GM18909 (cell line): ENCODE measurements at regions not wholly inside any gene's neighbourhood (a gene's known extent, or its start where the extent isn't known, plus 50 kb on each side); places are given as distances from the start of the nearest gene placed in this dataset.
"Not testable (repeated sequence)": the region's sequence is repeated elsewhere in the genome, so short reads cannot be mapped to it uniquely, and the experiment has no call there.

ENCODE experiments used
- ATAC-seq: cut with Tn5 transposase; IDR thresholded peaks from one replicate; pipeline ENCODE4 v1.9.1; 2021; ENCODE audit warnings: mild to moderate bottlenecking; ENCODE audit not compliant: unreplicated experiment, poor library complexity

- not testable (repeated sequence) for ATAC-seq
These were observed 1255.8 kb downstream of the RPIA start for GRCh38 chr2:89947208-89947815.

DNA sequence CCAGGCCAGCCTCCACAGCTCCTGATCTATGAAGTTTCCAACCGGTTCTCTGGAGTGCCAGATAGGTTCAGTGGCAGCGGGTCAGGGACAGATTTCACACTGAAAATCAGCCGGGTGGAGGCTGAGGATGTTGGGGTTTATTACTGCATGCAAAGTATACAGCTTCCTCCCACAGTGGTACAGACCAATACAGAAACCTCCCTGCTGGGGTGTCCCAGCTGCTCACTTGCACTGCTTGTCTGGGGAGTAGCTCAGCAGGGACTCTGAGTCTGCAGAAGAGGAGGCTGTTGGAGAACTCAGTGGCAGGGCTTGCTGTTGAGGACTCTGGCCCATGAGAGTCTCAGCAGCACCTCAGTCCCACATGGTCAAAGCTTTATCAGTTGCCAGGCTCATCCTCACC, 1256.6 kb downstream of the RPIA start:
- ATAC-seq, result not testable (repeated sequence)

GRCh38 chr2:89950807-89951206, 1259.3 kb downstream of the RPIA start:
- not testable (repeated sequence) for ATAC-seq

DNA sequence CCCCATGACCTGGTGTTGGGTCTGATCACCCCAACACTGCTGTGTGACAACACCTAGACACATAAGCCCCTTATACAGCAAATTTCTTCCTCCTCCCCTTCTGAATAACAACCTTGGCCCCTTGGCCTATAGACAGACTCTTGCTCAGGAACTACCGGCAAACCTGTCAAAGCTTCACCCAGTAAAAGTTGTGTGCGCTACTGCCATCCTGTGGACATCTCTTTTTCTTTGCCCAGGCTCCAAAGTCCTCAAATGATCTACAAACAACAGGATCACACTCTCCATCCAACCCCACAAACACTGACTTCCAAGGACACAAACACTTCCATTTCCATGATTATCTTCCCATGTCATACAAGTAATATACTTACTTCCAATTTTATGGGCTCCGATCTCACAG, 1265.8 kb downstream of the RPIA start:
- peak; percentile 68 for ATAC-seq

- ATAC-seq, result not testable (repeated sequence)
These were observed 1268.4 kb downstream of the RPIA start for GRCh38 chr2:89959729-89960378.

DNA sequence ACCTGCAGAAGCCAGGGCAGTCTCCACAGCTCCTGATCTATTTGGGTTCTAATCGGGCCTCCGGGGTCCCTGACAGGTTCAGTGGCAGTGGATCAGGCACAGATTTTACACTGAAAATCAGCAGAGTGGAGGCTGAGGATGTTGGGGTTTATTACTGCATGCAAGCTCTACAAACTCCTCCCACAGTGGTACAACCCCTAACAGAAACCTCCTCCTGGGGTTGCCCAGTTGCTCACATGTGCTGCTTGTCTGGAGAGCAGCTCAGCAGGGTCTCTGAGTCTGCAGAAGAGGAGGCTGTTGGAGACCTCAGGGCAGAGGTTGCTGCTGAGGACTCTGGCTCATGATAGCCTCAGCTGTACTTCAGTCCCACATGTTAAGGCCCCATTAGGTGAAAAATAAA, 1269.1 kb downstream of the RPIA start:
- not testable (repeated sequence) for ATAC-seq

DNA sequence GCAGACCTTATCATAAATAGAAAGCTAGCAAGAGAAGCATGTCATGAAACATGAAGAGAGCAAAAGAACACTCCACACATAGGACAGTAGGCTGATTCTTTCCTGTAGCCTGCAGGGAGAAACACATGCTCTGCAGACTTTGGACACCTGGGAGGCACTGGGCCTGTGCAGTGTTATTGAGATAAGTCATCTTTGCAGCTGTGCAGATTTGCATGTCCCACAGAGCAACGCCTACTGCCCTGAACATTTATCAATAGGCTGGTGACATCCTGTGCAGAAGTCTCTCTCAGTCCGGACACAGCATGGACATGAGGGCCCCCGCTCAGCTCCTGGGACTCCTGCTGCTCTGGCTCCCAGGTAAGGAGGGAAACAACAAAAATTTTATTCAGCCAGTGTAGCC, 1277.1 kb downstream of the RPIA start:
- peak; percentile 80 for ATAC-seq

GRCh38 chr2:89969190-89969589, 1277.7 kb downstream of the RPIA start:
- not testable (repeated sequence) for ATAC-seq

DNA sequence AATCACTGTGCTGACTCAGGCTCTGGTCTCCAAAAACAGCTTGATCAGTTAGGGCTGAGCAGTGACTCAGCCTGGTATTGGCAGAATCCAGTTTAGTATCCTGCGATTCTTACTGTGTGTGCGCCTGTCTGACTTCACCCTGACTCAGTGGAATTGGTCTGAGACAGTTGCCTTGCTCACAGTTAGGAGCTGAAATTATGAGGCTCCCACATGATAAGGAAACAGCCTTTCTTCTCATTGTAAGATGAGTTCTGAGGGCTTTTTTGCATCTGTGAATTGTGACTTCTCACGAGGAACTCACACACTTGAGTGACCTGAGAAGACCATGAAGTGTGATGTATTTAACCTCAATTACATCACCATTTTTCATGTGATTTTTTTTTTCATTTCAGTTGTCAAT, 1282.4 kb downstream of the RPIA start:
- ATAC-seq, result not testable (repeated sequence)

- ATAC-seq, result not testable (repeated sequence)
These were observed 1288.5 kb downstream of the RPIA start for GRCh38 chr2:89979826-89980537.

GRCh38 chr2:89982246-89982645, 1290.8 kb downstream of the RPIA start:
- ATAC-seq, result not testable (repeated sequence)

GRCh38 chr2:89985650-89986049, 1294.2 kb downstream of the RPIA start:
- ATAC-seq, result not testable (repeated sequence)

- not testable (repeated sequence) for ATAC-seq
These were observed 1295.1 kb downstream of the RPIA start for GRCh38 chr2:89986532-89986931.

DNA sequence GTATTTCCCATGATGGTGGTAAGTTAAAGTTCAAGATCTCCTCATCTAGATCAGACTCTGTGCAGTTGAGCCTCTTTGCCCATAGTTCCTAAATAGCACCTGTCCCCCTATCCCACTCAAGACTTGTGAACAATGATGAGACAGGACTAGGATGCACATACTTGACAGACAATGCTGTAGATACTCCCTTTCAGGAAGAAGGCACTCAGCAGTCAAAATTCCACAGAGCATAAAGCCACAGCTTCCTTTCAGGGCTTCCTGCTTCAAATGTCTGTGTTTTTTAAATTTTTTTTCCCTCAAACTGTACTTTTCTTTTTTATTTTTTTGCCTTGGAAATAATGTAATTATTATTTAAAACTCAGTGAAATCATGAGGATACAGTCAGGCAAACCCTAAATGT, 1305.3 kb downstream of the RPIA start:
- ATAC-seq, result not testable (repeated sequence)

- not testable (repeated sequence) for ATAC-seq
These were observed 1313.1 kb downstream of the RPIA start for GRCh38 chr2:90004553-90004952.

DNA sequence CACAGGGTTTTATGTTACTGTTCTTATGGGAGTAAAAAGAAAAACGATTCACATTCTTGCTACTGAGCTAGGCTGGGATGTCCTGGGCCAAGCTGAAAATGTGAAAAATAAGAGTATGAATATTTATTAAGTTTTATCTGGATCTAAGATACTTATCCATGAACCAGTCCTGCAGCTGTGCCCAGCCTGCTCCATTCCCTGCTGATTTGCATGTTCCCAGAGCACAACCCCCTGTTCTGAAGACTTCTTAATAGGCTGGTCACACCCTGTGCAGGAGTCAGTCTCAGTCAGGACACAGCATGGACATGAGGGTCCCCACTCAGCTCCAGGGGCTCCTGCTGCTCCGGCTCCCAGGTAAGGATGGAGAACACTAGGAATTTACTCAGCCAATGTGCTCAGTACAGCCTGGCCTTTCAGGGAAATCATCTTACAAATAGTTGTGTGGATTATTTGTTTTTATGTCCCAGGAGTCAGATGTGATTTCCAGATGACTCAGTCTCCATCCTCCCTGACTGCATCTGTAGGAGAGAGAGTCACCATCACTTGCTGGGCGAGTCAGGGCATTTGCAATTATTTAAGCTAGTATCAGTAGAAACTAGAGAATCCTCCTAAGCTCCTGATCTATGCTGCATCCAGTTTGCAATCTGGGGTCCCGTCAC, 1319.1 kb downstream of the RPIA start:
- ATAC-seq, result not testable (repeated sequence)

DNA sequence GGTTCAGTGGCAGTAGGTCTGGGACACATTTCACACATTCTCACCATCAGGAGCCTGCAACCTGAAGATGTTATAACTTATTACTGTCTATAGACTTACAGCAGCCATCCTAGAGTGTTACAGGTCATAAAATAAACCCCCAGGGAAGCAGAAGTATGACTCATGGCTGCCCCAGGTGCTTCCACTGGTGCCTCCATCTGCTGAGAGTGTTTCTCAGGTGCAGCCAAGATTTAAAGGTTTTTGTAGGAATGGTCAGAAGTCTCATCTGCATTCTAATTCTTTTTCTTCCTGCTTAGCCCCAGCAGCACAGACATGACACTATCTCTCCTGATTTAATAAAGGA, 1319.6 kb downstream of the RPIA start:
- not testable (repeated sequence) for ATAC-seq

GRCh38 chr2:90019908-90020307, 1328.4 kb downstream of the RPIA start:
- not testable (repeated sequence) for ATAC-seq

DNA sequence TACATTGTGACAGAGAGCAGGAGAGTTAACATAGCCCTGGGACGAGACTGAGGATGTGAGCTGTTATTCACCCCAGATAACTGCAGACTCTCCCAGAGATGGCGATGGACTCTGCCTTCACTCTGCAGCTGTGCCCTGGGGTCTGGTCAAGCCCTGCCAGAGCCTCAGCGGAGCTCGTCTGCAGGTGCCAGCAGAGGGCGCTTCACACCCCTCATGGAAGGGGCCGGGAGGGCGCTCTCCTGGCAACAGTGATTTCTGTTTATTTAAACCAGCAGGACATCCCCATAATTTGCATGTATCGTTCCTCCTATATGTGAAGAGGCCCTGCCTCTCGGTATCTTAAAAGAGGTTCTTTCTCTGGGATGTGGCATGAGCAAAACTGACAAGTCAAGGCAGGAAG, 1329.8 kb downstream of the RPIA start:
- ATAC-seq, result not testable (repeated sequence)

DNA sequence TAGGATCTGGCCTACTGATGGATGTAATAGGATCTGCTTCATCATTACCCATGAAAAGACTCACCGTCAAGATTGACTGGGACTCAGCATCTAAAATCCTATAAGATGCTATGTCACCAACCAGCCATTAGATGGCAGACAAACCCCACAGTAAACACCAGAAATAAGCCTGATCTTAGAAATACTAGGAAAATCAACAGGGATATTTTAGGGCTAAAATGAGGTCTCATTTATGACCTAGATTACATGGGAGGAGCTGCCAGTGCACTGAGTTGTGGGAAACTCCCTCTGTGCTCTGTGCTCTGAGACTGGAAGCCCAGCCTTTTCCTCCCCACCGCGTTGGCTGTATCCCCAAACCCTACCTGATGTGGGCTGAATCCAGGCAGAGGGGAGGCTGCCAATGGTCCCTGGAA, 1335.8 kb downstream of the RPIA start:
- ATAC-seq, result peak; percentile 67
